Activated CD4-positive, alpha-beta T cell treated with anti-CD3 and anti-CD28 coated beads, Interleukin-2, amount 10 ng/mL, durations not matched to agents 24 days and 14 days (primary cell): ENCODE measurements at regions not wholly inside any gene's neighbourhood (a gene's known extent, or its start where the extent isn't known, plus 50 kb on each side); places are given as distances from the start of the nearest gene placed in this dataset.

Experiments used
- DNase-seq: peaks from one replicate; pipeline ENCODE4 v3.0.0; 2022
- H3K27ac Mint-ChIP-seq: one replicate; pipeline ENCODE4 v1.8.0; 2022; ENCODE audit warnings: mild to moderate bottlenecking, mixed read lengths
- H3K27me3 Mint-ChIP-seq: one replicate; pipeline ENCODE4 v1.8.0; 2022; ENCODE audit warnings: mixed read lengths
- H3K36me3 Mint-ChIP-seq: one replicate; pipeline ENCODE4 v1.8.0; 2022; ENCODE audit warnings: low read depth, mild to moderate bottlenecking, mixed read lengths
- H3K4me1 Mint-ChIP-seq: one replicate; pipeline ENCODE4 v1.8.0; 2021; ENCODE audit warnings: mixed read lengths
- H3K4me3 Mint-ChIP-seq: one replicate; pipeline ENCODE4 v1.8.0; 2022; ENCODE audit warnings: mild to moderate bottlenecking, moderate library complexity, mixed read lengths
- H3K9me3 Mint-ChIP-seq: one replicate; pipeline ENCODE4 v1.8.0; 2021; ENCODE audit warnings: mixed read lengths
- intact Hi-C: fragments of 100-400 bp; cut with micrococcal nuclease; formaldehyde crosslinking; loops from one replicate; pipeline ENCODE4 v1.15.1; 2023

DNA sequence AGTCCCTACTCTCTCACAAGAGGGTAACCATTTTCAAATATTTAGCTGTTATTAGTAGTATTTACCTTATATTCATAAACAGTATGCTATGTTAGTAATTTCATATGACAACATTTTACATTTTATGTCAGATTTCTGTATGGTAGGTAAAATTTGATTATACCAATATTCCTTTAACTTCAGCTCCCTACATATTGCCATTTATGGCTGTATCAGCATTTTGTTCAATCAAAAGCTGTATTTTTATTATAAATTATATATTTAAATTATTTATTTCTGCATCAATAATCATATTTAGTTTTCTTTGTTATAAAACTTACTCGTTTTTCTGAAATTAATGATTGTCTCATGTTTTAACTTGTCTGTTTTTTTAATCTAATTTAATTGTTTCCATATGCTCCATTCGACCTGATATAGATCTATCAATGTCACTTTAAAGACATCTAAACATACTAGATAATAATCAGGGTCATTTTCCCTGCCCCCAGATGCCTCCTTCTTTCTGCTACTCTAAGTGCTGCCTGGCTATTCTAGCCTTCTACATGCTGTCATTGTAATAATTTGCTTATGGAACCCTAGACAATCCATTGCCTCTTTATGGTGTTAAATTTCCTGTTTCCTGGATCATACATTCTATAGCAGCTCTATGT is 1976.7 kb upstream of the ADGRL3 start:
- Mint-ChIP-seq H3K4me3 (no peak overlapping the region), H3K27me3 (no peaks in the 10 kb centered on the region), H3K4me1 (no peaks in the 10 kb centered on the region), H3K9me3 (no peaks in the 10 kb centered on the region), H3K36me3 (no peaks in the 10 kb centered on the region), H3K27ac (no peak overlapping the region)
- intact Hi-C loops = no loop called here
- DNase-seq = no peak

DNA sequence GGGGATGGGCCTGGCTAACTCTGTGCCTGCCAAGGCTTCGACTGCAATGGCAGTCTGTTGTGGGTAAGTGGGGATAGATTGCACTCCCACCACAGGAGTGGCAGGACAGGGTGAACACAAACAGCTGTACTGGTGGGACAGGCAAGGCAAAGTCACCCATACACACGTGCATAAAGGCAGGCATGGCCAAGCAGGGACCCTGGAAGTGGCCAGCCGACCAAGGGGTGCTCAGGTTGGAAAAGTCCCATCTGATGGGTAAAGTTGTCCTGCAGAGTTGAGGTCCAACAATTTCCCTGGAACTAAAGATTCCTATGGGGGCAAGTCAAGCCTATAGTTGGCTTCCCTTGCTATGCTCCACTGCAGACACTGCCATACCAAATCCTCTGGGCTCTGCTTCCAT is 1961.9 kb upstream of the ADGRL3 start:
- H3K27me3 Mint-ChIP-seq = no peaks in the 10 kb centered on the region

DNA sequence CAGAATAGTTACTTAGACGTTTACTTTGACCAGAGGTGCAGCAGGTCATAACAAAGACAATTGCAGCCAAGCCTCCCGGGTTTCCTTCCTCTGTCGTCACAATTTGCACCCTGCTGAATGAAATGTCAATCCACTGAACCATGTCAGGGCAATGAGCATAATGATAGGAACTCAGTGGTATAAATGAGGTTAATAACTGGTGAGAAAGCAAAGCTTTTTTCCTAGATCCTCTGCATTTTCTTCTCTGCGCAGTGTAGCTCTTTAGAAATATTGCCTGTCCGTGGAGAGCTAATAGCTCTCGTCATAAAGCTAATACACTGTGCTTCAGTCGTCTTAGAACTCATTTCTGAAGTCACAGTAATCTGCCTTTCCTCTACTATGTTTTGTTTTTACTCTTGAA is 1960.1 kb upstream of the ADGRL3 start:
- H3K4me1 Mint-ChIP-seq = no peaks in the 10 kb centered on the region
- no peak overlapping the region for H3K27ac Mint-ChIP-seq
- no peak overlapping the region for H3K4me3 Mint-ChIP-seq
- no peak for DNase-seq
- peaks cover 4% of the 10 kb centered on the region for H3K9me3 Mint-ChIP-seq
- H3K27me3 Mint-ChIP-seq = no peaks in the 10 kb centered on the region
- intact Hi-C loops = no loop called here
- no peaks in the 10 kb centered on the region for H3K36me3 Mint-ChIP-seq

More for the DNA sequence above, 1961.9 kb upstream of the ADGRL3 start:
- Mint-ChIP-seq H3K4me1 (no peaks in the 10 kb centered on the region), H3K9me3 (peaks cover 4% of the 10 kb centered on the region), H3K27ac (no peak overlapping the region), H3K36me3 (no peaks in the 10 kb centered on the region), H3K4me3 (no peak overlapping the region)
- intact Hi-C loops = no loop called here
- no peak for DNase-seq

DNA sequence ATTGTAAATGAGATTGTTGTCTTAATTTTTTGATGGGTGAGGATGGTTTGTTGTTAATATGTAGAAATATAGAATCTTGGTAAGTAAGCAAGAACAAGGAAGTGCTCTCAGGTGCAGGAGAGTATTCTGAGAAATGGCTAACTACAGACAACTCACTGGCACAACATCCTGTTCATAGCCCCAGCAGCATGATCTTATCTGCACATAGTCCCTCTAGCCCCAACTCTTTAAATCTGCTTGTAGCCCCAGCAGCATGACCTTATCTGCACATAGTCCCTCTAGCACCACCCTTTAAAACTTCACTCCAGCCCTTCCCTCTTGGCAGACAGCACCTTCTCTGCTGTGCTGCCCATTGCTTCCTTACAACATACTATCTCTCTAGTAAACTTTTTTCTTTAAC is 1957.1 kb upstream of the ADGRL3 start:
- Mint-ChIP-seq H3K36me3 (no peaks in the 10 kb centered on the region), H3K4me3 (no peak overlapping the region), H3K27ac (no peak overlapping the region), H3K27me3 (no peaks in the 10 kb centered on the region), H3K4me1 (no peaks in the 10 kb centered on the region), H3K9me3 (no peaks in the 10 kb centered on the region)
- intact Hi-C loops = no loop called here
- DNase-seq = no peak

DNA sequence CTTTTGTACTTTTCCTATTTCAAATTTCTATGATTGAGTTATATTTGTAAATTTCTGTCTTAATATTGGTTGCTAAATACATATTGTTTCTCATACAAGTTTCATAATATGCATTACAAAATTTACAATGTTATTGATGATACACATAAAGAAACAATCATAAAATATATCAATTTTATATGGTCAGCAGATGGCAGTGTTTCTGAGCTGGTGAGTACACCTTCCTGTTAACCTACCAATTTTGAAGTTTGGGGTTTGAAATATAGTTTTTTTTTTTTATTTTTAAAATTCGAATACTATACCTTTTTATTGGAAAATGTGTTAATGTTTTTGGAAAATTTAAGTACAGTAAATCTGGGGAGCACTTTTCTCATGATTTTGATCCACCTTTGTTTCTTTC is 1953.1 kb upstream of the ADGRL3 start:
- Mint-ChIP-seq H3K4me3 (no peak overlapping the region), H3K36me3 (no peaks in the 10 kb centered on the region)
- intact Hi-C loops = loop anchor here (5.0 kb wide), 1 partner anchor 955 kb away; no protein-coding TSS in a partner anchor

DNA sequence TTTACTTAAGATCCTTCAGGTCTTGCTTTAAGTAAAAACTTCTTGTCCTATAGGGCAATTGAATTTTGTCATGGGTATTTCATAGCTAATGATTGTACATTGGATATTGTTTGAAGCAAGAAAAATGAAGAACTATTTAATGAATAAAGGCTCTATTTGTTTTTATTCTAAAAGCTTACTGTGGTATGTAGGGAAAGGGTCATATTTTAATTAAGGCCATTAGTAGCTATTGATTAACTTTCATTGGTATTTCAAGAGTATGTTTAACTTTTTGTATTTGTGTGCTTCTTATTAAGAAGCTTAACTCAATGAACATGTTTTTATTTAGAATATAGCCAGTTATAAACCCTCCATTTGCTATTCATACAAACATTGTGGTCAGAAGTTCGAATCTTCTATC is 1951.8 kb upstream of the ADGRL3 start:
- no peak overlapping the region for H3K27ac Mint-ChIP-seq
- intact Hi-C loops = loop anchor here (5.0 kb wide), 1 partner anchor 954 kb away; no protein-coding TSS in a partner anchor
- H3K36me3 Mint-ChIP-seq = no peaks in the 10 kb centered on the region
- H3K27me3 Mint-ChIP-seq = no peaks in the 10 kb centered on the region
- no peaks in the 10 kb centered on the region for H3K4me1 Mint-ChIP-seq
- H3K4me3 Mint-ChIP-seq = no peak overlapping the region
- no peak for DNase-seq
- no peaks in the 10 kb centered on the region for H3K9me3 Mint-ChIP-seq

More for the DNA sequence above, 1953.1 kb upstream of the ADGRL3 start:
- H3K9me3 Mint-ChIP-seq = no peaks in the 10 kb centered on the region
- H3K4me1 Mint-ChIP-seq = no peaks in the 10 kb centered on the region
- no peak overlapping the region for H3K27ac Mint-ChIP-seq
- H3K27me3 Mint-ChIP-seq = no peaks in the 10 kb centered on the region
- DNase-seq = no peak

DNA sequence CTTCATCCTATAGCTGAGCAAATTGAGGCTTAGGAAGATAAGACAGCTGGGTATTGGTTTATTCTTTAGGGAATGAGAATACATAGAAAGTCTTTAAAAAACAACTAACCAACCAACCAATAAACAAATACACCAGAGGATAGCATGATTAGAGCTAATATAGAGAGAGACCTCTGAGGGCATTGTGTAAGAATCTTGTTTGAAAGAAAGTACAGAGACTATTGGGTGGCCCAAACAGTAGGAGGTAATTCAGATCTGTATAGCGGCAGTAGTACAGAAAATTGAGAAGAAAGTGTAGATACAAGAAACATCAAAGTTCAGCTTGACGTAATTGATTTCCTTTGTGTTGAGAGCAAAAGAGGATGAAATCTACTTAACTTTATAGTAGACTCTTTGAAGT is 1951.0 kb upstream of the ADGRL3 start:
- Mint-ChIP-seq H3K4me3 (no peak overlapping the region), H3K4me1 (no peaks in the 10 kb centered on the region), H3K27ac (no peak overlapping the region), H3K27me3 (no peaks in the 10 kb centered on the region), H3K9me3 (no peaks in the 10 kb centered on the region), H3K36me3 (no peaks in the 10 kb centered on the region)
- intact Hi-C loops = loop anchor here (5.0 kb wide), 1 partner anchor 953 kb away; no protein-coding TSS in a partner anchor
- DNase-seq = no peak

DNA sequence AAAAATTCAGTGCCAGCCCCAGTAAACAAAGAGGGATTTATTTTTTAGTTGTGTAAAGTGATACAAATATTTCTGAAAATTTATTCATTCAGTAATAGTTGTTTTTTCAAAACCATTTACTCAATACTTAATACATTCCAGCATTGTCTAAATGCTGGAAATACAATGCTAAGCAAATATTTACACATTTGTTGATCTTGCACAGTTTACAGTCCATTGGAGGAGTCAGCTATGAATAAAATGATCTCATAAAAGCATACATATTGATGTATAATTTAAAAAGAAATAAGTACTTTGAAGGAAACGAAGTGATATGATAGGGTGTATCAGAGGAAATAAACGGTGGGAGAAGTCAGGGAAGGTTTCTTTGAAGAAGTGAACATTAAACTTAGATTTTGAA is 1942.1 kb upstream of the ADGRL3 start:
- Mint-ChIP-seq H3K4me3 (no peak overlapping the region), H3K9me3 (no peaks in the 10 kb centered on the region), H3K27me3 (no peaks in the 10 kb centered on the region), H3K27ac (no peak overlapping the region), H3K4me1 (no peaks in the 10 kb centered on the region), H3K36me3 (no peaks in the 10 kb centered on the region)
- DNase-seq = no peak
- intact Hi-C loops = no loop called here

DNA sequence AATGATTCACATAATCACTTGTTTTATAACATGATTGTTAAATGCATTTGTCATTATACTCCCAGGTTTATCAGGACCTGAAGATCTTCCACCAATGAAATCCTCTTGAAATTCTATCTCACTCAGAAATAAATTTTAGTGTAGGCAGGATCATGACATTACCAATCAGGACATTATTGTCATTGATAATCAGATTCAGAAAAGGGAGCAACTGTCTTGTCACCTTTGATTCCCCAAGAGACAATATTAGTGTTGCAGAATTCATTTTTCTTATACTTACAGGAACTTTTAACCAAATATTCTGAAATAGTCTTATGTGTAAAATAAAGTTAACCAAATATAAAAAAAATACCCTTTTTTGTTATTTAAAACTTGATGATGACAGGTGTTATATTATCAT is 1892.5 kb upstream of the ADGRL3 start:
- Mint-ChIP-seq H3K4me1 (no peaks in the 10 kb centered on the region), H3K36me3 (no peaks in the 10 kb centered on the region), H3K27ac (no peak overlapping the region), H3K4me3 (no peak overlapping the region), H3K27me3 (no peaks in the 10 kb centered on the region), H3K9me3 (peaks cover 4% of the 10 kb centered on the region)
- DNase-seq = no peak
- intact Hi-C loops = no loop called here

DNA sequence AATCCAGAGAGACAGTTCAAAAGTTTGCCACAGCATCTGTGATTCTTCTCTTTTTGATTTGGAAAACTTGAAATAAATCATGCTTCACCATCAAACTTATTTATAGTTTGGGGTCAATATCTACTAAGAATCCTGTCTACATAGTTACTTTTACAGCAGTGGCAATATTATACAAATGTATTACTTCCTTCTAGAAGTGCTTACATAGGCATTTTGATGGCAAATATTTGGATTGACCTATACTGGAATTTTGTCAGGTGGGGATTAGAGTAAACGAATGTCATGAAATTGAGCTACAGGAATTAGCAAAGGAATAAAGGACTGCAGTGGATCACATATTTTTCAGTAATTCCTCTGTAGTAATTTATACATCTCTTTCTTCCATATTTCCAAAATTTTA is 1885.5 kb upstream of the ADGRL3 start:
- H3K4me1 Mint-ChIP-seq = no peaks in the 10 kb centered on the region
- no peak overlapping the region for H3K4me3 Mint-ChIP-seq
- H3K36me3 Mint-ChIP-seq = no peaks in the 10 kb centered on the region
- H3K27ac Mint-ChIP-seq = no peak overlapping the region
- no peaks in the 10 kb centered on the region for H3K27me3 Mint-ChIP-seq
- H3K9me3 Mint-ChIP-seq = peaks cover 4% of the 10 kb centered on the region
- intact Hi-C loops = no loop called here
- no peak for DNase-seq

DNA sequence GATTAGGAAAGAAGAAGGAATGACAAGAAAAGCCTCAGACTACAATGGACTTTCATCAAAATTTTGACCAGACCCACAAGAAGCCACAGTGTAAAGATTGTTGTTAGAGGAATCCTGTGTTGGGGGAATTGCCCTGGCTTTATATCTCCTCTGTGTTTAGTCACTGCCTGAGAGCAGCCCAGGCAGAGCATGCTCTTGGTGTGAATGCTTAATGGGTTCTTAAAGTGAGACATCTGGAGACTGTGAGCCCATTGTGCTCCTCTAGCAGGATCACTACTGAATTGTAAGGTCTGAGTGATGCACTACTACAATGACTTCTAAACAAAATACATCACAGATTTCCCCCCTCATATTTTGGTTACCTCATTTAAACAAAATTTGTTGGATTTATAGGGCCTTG is 1860.5 kb upstream of the ADGRL3 start:
- Mint-ChIP-seq H3K9me3 (no peaks in the 10 kb centered on the region), H3K27ac (no peak overlapping the region), H3K27me3 (no peaks in the 10 kb centered on the region), H3K36me3 (no peaks in the 10 kb centered on the region), H3K4me1 (no peaks in the 10 kb centered on the region), H3K4me3 (no peak overlapping the region)
- no peak for DNase-seq
- intact Hi-C loops = no loop called here

DNA sequence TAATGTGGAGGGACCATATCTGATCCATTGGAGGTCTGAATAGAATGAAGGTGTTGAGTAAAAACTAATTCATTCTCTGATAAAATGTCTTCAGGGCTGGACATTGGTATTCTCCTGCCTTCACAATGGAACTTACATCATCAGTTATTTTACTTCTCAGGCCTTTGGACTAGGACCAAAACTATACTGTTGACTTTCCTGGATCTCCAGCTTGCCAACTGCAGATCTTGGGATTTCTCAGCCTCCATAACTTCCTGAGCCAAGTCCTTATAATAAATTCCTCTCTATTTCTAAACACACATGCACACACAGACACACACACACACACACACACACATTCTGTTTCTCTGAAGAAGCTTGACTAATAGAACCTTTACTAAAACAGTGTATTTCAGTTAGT is 1858.6 kb upstream of the ADGRL3 start:
- H3K27me3 Mint-ChIP-seq = no peaks in the 10 kb centered on the region

DNA sequence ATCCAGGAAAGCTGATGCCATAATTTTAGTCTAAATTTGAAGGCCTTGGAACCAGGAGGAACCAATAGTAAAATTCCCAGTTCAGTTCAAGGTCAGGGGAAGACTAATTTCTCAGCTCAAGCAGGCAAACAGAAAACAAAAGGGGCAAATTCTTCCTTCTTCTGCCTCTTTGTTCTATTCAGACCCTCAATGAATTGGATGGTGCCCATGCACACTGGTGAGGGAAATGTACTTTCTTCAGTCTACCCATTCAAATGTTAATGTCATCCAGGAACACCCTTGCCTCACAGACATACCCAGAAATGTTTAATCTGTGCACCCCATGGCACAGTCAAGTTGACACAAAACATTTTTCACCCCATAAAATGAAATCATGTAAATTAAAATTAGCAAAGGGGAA is 1851.2 kb upstream of the ADGRL3 start:
- intact Hi-C loops = no loop called here
- Mint-ChIP-seq H3K4me1 (no peaks in the 10 kb centered on the region), H3K36me3 (no peaks in the 10 kb centered on the region), H3K27ac (no peak overlapping the region), H3K4me3 (no peak overlapping the region), H3K27me3 (no peaks in the 10 kb centered on the region), H3K9me3 (no peaks in the 10 kb centered on the region)
- no peak for DNase-seq

More for the DNA sequence above, 1858.6 kb upstream of the ADGRL3 start:
- no peak overlapping the region for H3K4me3 Mint-ChIP-seq
- no peaks in the 10 kb centered on the region for H3K9me3 Mint-ChIP-seq
- DNase-seq = no peak
- no peaks in the 10 kb centered on the region for H3K36me3 Mint-ChIP-seq
- no peak overlapping the region for H3K27ac Mint-ChIP-seq
- intact Hi-C loops = no loop called here
- no peaks in the 10 kb centered on the region for H3K4me1 Mint-ChIP-seq

DNA sequence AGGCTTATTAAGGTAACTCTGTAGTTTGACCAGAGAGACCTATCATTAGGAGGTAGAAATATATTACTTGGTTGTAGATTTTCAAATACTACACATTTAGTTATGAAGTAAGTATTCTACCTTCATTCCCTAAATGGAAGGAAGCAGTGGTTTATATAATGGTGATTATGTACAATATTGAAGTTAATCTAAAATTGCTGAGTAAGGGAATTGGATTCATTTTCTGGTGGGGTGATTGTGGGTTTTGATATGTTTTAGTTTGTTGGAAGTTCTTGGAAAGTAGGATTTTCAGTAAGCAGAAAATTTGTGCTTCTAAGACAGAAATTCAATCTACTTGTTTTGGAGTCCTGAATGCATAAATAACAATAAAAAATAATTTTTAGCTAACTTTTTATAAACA is 1830.9 kb upstream of the ADGRL3 start:
- no peaks in the 10 kb centered on the region for H3K27me3 Mint-ChIP-seq
- no peaks in the 10 kb centered on the region for H3K36me3 Mint-ChIP-seq
- no peak overlapping the region for H3K4me3 Mint-ChIP-seq
- no peak overlapping the region for H3K27ac Mint-ChIP-seq
- intact Hi-C loops = no loop called here
- no peaks in the 10 kb centered on the region for H3K4me1 Mint-ChIP-seq
- no peaks in the 10 kb centered on the region for H3K9me3 Mint-ChIP-seq
- no peak for DNase-seq

DNA sequence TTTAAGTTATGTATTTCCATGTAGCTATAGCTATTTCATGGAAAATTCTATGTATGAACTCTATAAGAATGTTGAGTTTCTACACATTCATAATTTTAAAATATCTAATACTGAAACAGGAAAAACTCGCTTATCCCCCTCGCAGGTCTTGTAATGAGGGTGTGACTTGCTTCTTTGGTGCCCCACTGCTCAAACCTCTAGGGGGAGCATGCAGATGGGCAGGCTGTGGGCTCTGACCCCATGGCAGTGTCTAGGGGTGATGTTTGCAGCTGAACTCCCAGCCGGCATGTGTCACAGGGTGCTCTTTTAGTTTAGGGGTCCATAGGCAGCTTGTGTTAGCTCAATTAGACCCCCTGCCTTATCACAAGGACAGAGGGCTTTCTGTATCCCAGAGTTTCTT is 1825.7 kb upstream of the ADGRL3 start:
- H3K27ac Mint-ChIP-seq = no peak overlapping the region
- no peaks in the 10 kb centered on the region for H3K9me3 Mint-ChIP-seq
- intact Hi-C loops = no loop called here

More for the DNA sequence above, 1825.7 kb upstream of the ADGRL3 start:
- DNase-seq = no peak
- Mint-ChIP-seq H3K4me1 (no peaks in the 10 kb centered on the region), H3K36me3 (no peaks in the 10 kb centered on the region), H3K27me3 (no peaks in the 10 kb centered on the region), H3K4me3 (no peak overlapping the region)
